ENCODE measurements at regions not wholly inside any gene's neighbourhood (a gene's known extent, or its start where the extent isn't known, plus 50 kb on each side); places are given as distances from the start of the nearest gene placed in this dataset.

DNA sequence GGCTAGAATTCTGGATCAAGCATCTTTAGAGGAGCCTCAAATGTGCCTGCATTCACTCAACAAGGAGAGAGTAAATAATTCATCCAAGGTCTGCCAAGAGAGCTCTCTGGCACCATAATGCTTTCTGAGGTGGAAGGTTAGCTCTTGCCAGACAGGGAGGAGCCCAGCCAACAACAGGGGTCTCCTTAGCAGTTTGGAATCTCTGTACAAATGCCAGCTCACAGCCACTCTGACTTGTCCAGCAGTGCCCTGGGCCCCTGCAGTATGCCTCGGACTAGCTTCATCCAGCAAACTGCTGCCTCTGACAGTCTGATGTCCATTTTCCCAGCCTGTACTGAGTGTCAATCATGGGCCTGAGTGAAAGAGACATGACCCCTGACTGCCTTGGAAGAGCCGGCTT lies 127.2 kb upstream of the SLC44A1 start (continued):
- no peak for TF ChIP-seq CTCF (conservative IDR thresholded peaks at IDR 0.05; ENCODE audit: low read depth in 2 of 2)
- TF ChIP-seq ZNF331 (CRISPR knock-in tag; IDR thresholded peaks at IDR 0.05; ENCODE audit: low read depth) = no peak
- no peak for TF ChIP-seq STAT1 (IDR thresholded peaks at IDR 0.05; ENCODE audit: unreplicated experiment)
- no peak for TF ChIP-seq REST (IDR thresholded peaks at IDR 0.05; ENCODE audit: unreplicated experiment)
- TF ChIP-seq, protein P1, sequence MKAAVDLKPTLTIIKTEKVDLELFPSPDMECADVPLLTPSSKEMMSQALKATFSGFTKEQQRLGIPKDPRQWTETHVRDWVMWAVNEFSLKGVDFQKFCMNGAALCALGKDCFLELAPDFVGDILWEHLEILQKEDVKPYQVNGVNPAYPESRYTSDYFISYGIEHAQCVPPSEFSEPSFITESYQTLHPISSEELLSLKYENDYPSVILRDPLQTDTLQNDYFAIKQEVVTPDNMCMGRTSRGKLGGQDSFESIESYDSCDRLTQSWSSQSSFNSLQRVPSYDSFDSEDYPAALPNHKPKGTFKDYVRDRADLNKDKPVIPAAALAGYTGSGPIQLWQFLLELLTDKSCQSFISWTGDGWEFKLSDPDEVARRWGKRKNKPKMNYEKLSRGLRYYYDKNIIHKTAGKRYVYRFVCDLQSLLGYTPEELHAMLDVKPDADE (IDR thresholded peaks at IDR 0.05) = no peak
- TF ChIP-seq EZH2phosphoT487 (IDR thresholded peaks at IDR 0.05; ENCODE audit: unreplicated experiment) = no peak
- no peak for TF ChIP-seq EZH2 (IDR thresholded peaks at IDR 0.05; ENCODE audit: low read depth, unreplicated experiment)

DNA sequence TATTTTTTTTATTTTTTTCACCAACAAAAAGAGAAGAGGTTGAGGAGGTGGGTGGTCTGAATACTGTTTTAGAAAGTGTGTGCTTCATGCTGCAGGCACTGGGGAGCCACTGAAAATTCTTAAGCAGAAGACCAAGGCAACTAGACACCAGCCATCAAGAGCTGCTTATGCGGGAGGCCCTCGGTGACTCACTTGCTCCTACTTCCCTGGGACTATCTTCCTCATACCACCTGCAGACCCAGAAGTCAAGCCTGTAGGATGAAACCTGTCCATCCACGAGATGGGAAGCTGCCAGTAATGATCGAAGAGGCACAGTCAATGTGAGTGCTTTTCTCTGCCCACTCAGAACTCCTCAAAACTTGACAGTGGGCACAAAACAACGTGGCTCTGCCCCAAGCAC lies 125.8 kb upstream of the SLC44A1 start:
- Histone ChIP-seq H3K4me3 (no peak overlapping the region), H4K20me1 (replicated peaks; ENCODE audit: insufficient read depth) (no peaks in the 10 kb centered on the region), H2AFZ (peak overlapping the region; percentile 72; the same call in 1 of the 2 replicates), H3K4me1 (ENCODE audit: insufficient read depth) (no peaks in the 10 kb centered on the region), H3K4me2 (no peak overlapping the region), H3K27ac (ENCODE audit: low read depth) (no peak overlapping the region), H3K9me2 (ENCODE audit: insufficient read depth) (no peaks in the 10 kb centered on the region; the same call in 1 of the 2 replicates), H3K27me3 (ENCODE audit: insufficient read depth) (no peaks in the 10 kb centered on the region), H3K36me3 (ENCODE audit: insufficient read depth) (no peaks in the 10 kb centered on the region), H3F3A (replicated peaks; ENCODE audit: low read depth) (no peaks in the 10 kb centered on the region), H3K79me2 (replicated peaks; ENCODE audit: insufficient read depth) (no peaks in the 10 kb centered on the region)
- H3K27me3 Mint-ChIP-seq (ENCODE audit: insufficient read depth, low read depth, poor library complexity) = peaks cover 5% of the 10 kb centered on the region
- H3K4me1 Mint-ChIP-seq = peaks cover 8% of the 10 kb centered on the region
- peaks cover 13% of the 10 kb centered on the region; the same call in 2 of the 3 replicates for H3K36me3 Mint-ChIP-seq (ENCODE audit: low read depth)
- no peak overlapping the region for H3K27ac Mint-ChIP-seq
- DNase-seq (ENCODE audit: low spot score) = no peak
- no peak overlapping the region for H3K4me3 Mint-ChIP-seq
- ATAC-seq = peak; percentile 28; the same call in 2 of the 3 replicates
- peaks cover 18% of the 10 kb centered on the region for H3K9me3 Mint-ChIP-seq
- no peak for TF ChIP-seq POLR2AphosphoS5 (IDR thresholded peaks at IDR 0.05; ENCODE audit: low read depth)
- no peak for TF ChIP-seq CTCF (conservative IDR thresholded peaks at IDR 0.05; ENCODE audit: low read depth in 2 of 2)
- no peak for TF ChIP-seq JUNB (IDR thresholded peaks at IDR 0.05; ENCODE audit: unreplicated experiment)
- TF ChIP-seq ZNF331 (CRISPR knock-in tag; IDR thresholded peaks at IDR 0.05; ENCODE audit: low read depth) = no peak
- no peak for TF ChIP-seq STAT1 (IDR thresholded peaks at IDR 0.05; ENCODE audit: unreplicated experiment)
- TF ChIP-seq EZH2 (IDR thresholded peaks at IDR 0.05; ENCODE audit: low read depth, unreplicated experiment) = no peak
- TF ChIP-seq CREB1 (CRISPR knock-in tag; IDR thresholded peaks at IDR 0.05; ENCODE audit: low read depth) = no peak
- no peak for TF ChIP-seq REST (IDR thresholded peaks at IDR 0.05; ENCODE audit: unreplicated experiment)
- no peak for TF ChIP-seq NANOG (IDR thresholded peaks at IDR 0.05; ENCODE audit: borderline replicate concordance)
- TF ChIP-seq, protein P1 (IDR thresholded peaks at IDR 0.05) = no peak
- no peak for TF ChIP-seq EZH2phosphoT487 (IDR thresholded peaks at IDR 0.05; ENCODE audit: unreplicated experiment)
